ENCODE measurements at regions not wholly inside any gene's neighbourhood (a gene's known extent, or its start where the extent isn't known, plus 50 kb on each side); places are given as distances from the start of the nearest gene placed in this dataset.

DNA sequence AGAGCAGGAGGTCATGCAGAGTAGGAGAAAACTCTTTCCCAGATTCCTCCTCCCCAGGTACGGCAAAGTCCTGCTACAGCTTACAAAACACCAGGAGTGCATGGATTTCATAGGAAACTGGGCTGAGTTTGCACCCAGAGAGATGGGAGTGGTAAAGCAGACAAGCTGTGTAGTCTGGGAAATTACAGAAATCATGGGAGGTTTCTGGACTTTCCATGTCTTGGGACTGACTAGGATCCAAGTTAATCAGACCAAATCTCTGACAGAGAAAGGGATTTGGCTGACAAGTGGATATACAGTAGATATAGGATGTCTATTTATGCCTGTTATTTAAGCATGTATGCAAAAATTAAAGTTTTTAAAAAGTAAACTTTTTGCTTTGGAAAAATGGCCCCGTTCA lies 205.4 kb upstream of the ACVR2A start:
- H3K79me2 ChIP-seq (ENCODE audit: control insufficient read depth, insufficient read depth, low read length): no peaks in the 10 kb centered on the region
- Mint-ChIP-seq H3K9me3 (ENCODE audit: insufficient read depth) (no peaks in the 10 kb centered on the region), H3K27ac (no peak overlapping the region), H3K4me3 (no peak overlapping the region), H3K4me1 (peaks cover 22% of the 10 kb centered on the region), H3K27me3 (no peaks in the 10 kb centered on the region)
- ChIA-PET CTCF (no interaction called here), POLR2A (no interaction called here)
- no peak overlapping the region for H3K4me2 ChIP-seq (replicated peaks; ENCODE audit: low read depth, low read length, poor library complexity, severe bottlenecking)
- H3K36me3 ChIP-seq (replicated peaks in 1 of 2; ENCODE audit: control extremely low read depth in 1 of 2, control insufficient read depth in 1 of 2, extremely low read depth in 1 of 2, insufficient read depth in 2 of 2, low read length in 1 of 2): no peaks in the 10 kb centered on the region
- intact Hi-C loops (cut with micrococcal nuclease): no loop called here
- no peak for TF ChIP-seq EZH2 (IDR thresholded peaks at IDR 0.05; ENCODE audit: borderline replicate concordance, insufficient read depth, low read depth, low read length, poor library complexity, severe bottlenecking)
- TF ChIP-seq, protein P1, sequence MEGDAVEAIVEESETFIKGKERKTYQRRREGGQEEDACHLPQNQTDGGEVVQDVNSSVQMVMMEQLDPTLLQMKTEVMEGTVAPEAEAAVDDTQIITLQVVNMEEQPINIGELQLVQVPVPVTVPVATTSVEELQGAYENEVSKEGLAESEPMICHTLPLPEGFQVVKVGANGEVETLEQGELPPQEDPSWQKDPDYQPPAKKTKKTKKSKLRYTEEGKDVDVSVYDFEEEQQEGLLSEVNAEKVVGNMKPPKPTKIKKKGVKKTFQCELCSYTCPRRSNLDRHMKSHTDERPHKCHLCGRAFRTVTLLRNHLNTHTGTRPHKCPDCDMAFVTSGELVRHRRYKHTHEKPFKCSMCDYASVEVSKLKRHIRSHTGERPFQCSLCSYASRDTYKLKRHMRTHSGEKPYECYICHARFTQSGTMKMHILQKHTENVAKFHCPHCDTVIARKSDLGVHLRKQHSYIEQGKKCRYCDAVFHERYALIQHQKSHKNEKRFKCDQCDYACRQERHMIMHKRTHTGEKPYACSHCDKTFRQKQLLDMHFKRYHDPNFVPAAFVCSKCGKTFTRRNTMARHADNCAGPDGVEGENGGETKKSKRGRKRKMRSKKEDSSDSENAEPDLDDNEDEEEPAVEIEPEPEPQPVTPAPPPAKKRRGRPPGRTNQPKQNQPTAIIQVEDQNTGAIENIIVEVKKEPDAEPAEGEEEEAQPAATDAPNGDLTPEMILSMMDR (IDR thresholded peaks at IDR 0.05): no peak
- H3K27ac ChIP-seq (ENCODE audit: low read length in 2 of 2): no peak overlapping the region
- WGBS (ENCODE audit: insufficient coverage): no CpG with 5 or more reads among the region's 2 CpGs
- ATAC-seq (ENCODE audit: low read depth) (no peak), DNase-seq (no peak)
- no peaks in the 10 kb centered on the region for H3K9me3 ChIP-seq (ENCODE audit: control extremely low read depth in 1 of 3, control insufficient read depth in 2 of 3, insufficient read depth in 1 of 3, low read length in 2 of 3)
- H3K9ac ChIP-seq (ENCODE audit: low read length): no peak overlapping the region
- no peaks in the 10 kb centered on the region for H4K20me1 ChIP-seq (ENCODE audit: control insufficient read depth, insufficient read depth, low read length, poor library complexity, severe bottlenecking)
- no peak overlapping the region for H2AFZ ChIP-seq (ENCODE audit: insufficient read depth, low read depth, low read length, poor library complexity, severe bottlenecking)
- no peak overlapping the region for H3K4me3 ChIP-seq (ENCODE audit: control extremely low read depth in 1 of 5, extremely low read depth in 1 of 5, insufficient read depth in 1 of 5, low read depth in 2 of 5, low read length in 4 of 5)
- no peaks in the 10 kb centered on the region for H3K27me3 ChIP-seq (replicated peaks in 1 of 4; ENCODE audit: control extremely low read depth in 1 of 4, control insufficient read depth in 3 of 4, insufficient read depth in 4 of 4, low read length in 3 of 4)
- peaks cover 0 to 8% of the 10 kb centered on the region in 2 donors for H3K4me1 ChIP-seq (ENCODE audit: control insufficient read depth in 2 of 2, insufficient read depth in 2 of 2, low read length in 2 of 2)

DNA sequence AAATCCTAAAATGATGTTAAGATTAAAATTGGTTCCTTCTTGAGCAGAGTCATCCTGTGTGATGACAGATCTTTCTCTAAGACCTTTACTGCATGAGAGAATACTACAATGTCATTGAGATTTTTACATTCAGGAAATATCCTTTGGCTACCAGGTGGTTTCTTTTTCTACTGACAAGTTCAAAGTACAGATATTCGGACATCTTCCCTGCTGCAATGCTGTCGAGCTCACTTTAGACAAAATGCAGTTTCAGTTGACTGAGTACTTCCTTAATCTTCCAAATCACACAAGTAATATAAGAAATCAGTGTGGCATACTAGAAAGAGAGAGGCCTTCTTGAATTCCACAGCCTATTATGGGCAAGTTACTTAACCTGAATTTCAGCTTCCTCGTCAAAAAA lies 207.9 kb upstream of the ACVR2A start:
- no peaks in the 10 kb centered on the region for H3K9me3 Mint-ChIP-seq (ENCODE audit: insufficient read depth)
- Histone ChIP-seq H4K20me1 (ENCODE audit: control insufficient read depth, insufficient read depth, low read length, poor library complexity, severe bottlenecking) (no peaks in the 10 kb centered on the region), H3K4me1 (ENCODE audit: control insufficient read depth in 2 of 2, insufficient read depth in 2 of 2, low read length in 2 of 2) (peaks cover 0 to 8% of the 10 kb centered on the region in 2 donors), H3K4me3 (ENCODE audit: control extremely low read depth in 1 of 5, extremely low read depth in 1 of 5, insufficient read depth in 1 of 5, low read depth in 2 of 5, low read length in 4 of 5) (no peak overlapping the region), H3K36me3 (replicated peaks in 1 of 2; ENCODE audit: control extremely low read depth in 1 of 2, control insufficient read depth in 1 of 2, extremely low read depth in 1 of 2, insufficient read depth in 2 of 2, low read length in 1 of 2) (no peaks in the 10 kb centered on the region), H3K27me3 (replicated peaks in 1 of 4; ENCODE audit: control extremely low read depth in 1 of 4, control insufficient read depth in 3 of 4, insufficient read depth in 4 of 4, low read length in 3 of 4) (no peaks in the 10 kb centered on the region), H3K79me2 (ENCODE audit: control insufficient read depth, insufficient read depth, low read length) (no peaks in the 10 kb centered on the region), H3K27ac (ENCODE audit: low read length in 2 of 2) (no peak overlapping the region), H3K9me3 (ENCODE audit: control extremely low read depth in 1 of 3, control insufficient read depth in 2 of 3, insufficient read depth in 1 of 3, low read length in 2 of 3) (no peaks in the 10 kb centered on the region), H3K9ac (ENCODE audit: low read length) (no peak overlapping the region), H2AFZ (ENCODE audit: insufficient read depth, low read depth, low read length, poor library complexity, severe bottlenecking) (no peak overlapping the region), H3K4me2 (replicated peaks; ENCODE audit: low read depth, low read length, poor library complexity, severe bottlenecking) (no peak overlapping the region)
- POLR2A ChIA-PET: no interaction called here
- TF ChIP-seq, protein P1 (IDR thresholded peaks at IDR 0.05): no peak
- no peak for TF ChIP-seq EZH2 (IDR thresholded peaks at IDR 0.05; ENCODE audit: borderline replicate concordance, insufficient read depth, low read depth, low read length, poor library complexity, severe bottlenecking)
- no peak overlapping the region for H3K4me3 Mint-ChIP-seq
- H3K27ac Mint-ChIP-seq: no peak overlapping the region
- DNase-seq (no peak), ATAC-seq (ENCODE audit: low read depth) (no peak)
- H3K4me1 Mint-ChIP-seq: peaks cover 22% of the 10 kb centered on the region
- no CpG with 5 or more reads among the region's 3 CpGs for WGBS (ENCODE audit: insufficient coverage)
- CTCF ChIA-PET: no interaction called here
- intact Hi-C loops (cut with micrococcal nuclease): no loop called here
- H3K27me3 Mint-ChIP-seq: no peaks in the 10 kb centered on the region
